K562 (cell line): ENCODE measurements at regions not wholly inside any gene's neighbourhood (a gene's known extent, or its start where the extent isn't known, plus 50 kb on each side); places are given as distances from the start of the nearest gene placed in this dataset.

Source experiments
- RAD21 ChIP-seq, 2 experiments: fragments of 250-450 bp in 1 of 2; fragments of 450-650 bp in 1 of 2; sonication (Bioruptor Pico) in 1 of 2; formaldehyde crosslinking in 1 of 2; IDR thresholded peaks in 1 of 2; conservative IDR thresholded peaks in 1 of 2; 2 replicates each; pipeline versions ENCODE4 v1.4.0 to v1.8.0; 2020 to 2022; ENCODE audit warnings: mild to moderate bottlenecking in 2 of 2, moderate library complexity in 1 of 2
- TF ChIP-seq, protein P1 (sequence below), 2 experiments: fragments of 450-650 bp in 1 of 2; sonication (generic) in 1 of 2; formaldehyde crosslinking; conservative IDR thresholded peaks; 2 replicates each; pipeline versions ENCODE4 v1.4.0 to v1.8.1; 2020 to 2022; ENCODE audit warnings: mild to moderate bottlenecking in 1 of 2, missing genetic modification reagents in 1 of 2

DNA sequence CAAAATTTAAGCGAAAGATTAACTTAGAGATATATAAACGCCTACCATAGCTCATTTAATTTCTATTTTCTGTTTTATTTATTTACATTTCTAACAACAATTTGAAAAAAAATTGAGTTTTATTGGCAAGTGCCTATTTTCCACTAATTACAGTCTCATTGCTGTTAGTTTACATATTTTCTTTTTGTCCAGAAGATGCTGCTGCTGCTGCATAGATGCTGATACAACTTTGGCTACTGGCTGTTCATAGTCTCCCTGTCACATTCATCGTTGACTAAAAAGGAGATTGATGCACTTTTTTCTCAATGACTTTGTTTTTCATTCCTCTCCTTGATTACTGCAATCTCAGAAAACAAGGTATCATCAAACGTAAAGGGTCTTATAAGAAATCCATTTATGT lies 235.4 kb downstream of the CDH9 start:
- TF ChIP-seq, protein P1, sequence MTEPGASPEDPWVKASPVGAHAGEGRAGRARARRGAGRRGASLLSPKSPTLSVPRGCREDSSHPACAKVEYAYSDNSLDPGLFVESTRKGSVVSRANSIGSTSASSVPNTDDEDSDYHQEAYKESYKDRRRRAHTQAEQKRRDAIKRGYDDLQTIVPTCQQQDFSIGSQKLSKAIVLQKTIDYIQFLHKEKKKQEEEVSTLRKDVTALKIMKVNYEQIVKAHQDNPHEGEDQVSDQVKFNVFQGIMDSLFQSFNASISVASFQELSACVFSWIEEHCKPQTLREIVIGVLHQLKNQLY (CRISPR knock-in tag; conservative IDR thresholded peaks at IDR 0.05), result no peak
- no peak for TF ChIP-seq RAD21 (CRISPR knock-in tag; conservative IDR thresholded peaks at IDR 0.05 in 1 of 2, IDR thresholded peaks at IDR 0.05 in 1 of 2)
